Prostate gland (tissue), 2 donors: ENCODE measurements at regions not wholly inside any gene's neighbourhood (a gene's known extent, or its start where the extent isn't known, plus 50 kb on each side); places are given as distances from the start of the nearest gene placed in this dataset.

Source experiments
- DNase-seq: peaks from one replicate; pipeline ENCODE4 v3.0.0-alpha.2; 2019; ENCODE audit warnings: low spot score
- H3K27ac ChIP-seq, 2 donors: fragments of 200-600 bp; sonication (generic); 2 replicates each; pipeline ENCODE4 v1.5.1; 2017 to 2019
- H3K27me3 ChIP-seq: fragments of 200-600 bp; sonication (generic); replicated peaks from 2 replicates; pipeline ENCODE4 v1.5.1; 2019; ENCODE audit not compliant: insufficient read depth
- H3K36me3 ChIP-seq, 2 donors: fragments of 200-600 bp; sonication (generic); 1 replicate in 1 of 2; 2 replicates in 1 of 2; pipeline versions ENCODE4 v1.5.1 to v1.8.1; 2017 to 2019
- H3K4me1 ChIP-seq: fragments of 200-600 bp; sonication (generic); replicated peaks from 2 replicates; pipeline ENCODE4 v1.5.1; 2019
- H3K4me3 ChIP-seq, 2 donors: fragments of 200-600 bp; sonication (generic); 2 replicates each; pipeline ENCODE4 v1.5.1; 2017 to 2019
- H3K9me3 ChIP-seq: fragments of 200-600 bp; sonication (generic); 2 replicates; pipeline ENCODE4 v1.5.1; 2017
- POLR2A ChIP-seq: fragments of 450-650 bp; IDR thresholded peaks from one replicate; pipeline ENCODE4 v1.6.1; 2016; ENCODE audit warnings: antibody characterized with exemption, mild to moderate bottlenecking
- POLR2AphosphoS5 ChIP-seq: sonication (generic); formaldehyde crosslinking; IDR thresholded peaks from one replicate; pipeline ENCODE4 v1.6.1; 2017; ENCODE audit warnings: antibody characterized with exemption
- WGBS: methylation state at CpG from one replicate; pipeline ENCODE4 v1.1.5; 2018; 5-methylcytosine and 5-hydroxymethylcytosine counted together
- intact Hi-C: fragments of 100-400 bp; cut with DNase I; formaldehyde crosslinking; loops from one replicate; pipeline ENCODE4 v1.14.2; 2022
- TF ChIP-seq, protein P1 (sequence below), 4 experiments: fragments of 200-600 bp in 2 of 4; fragments of 450-650 bp in 2 of 4; sonication (generic) in 2 of 4; IDR thresholded peaks; 1 replicate in 3 of 4; 2 replicates in 1 of 4; pipeline ENCODE4 v1.5.1; 2016 to 2019; ENCODE audit warnings: antibody characterized with exemption in 4 of 4, mild to moderate bottlenecking in 2 of 4, moderate library complexity in 2 of 4

DNA sequence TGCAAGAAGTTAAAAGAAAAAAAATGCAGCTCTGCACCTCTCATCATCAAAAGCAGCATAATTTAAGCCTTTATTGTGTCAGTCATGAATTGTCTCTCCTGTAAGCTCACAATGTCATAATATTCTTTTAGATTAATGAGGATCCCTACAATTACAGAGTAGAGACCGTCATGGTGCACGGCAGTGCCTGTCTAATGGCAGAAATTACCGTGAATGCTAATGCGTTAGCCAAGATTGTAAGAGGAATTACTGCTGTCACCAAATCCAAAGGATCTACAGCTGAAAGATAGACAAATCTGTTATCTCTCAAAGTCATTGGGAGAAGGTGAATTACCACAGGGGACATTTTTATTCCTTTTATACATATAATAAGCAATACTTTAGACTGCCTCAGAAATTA, 631.6 kb upstream of the NRSN1 start:
- Histone ChIP-seq H3K4me3 (no peak overlapping the region), H3K4me1 (no peaks in the 10 kb centered on the region), H3K36me3 (no peaks in the 10 kb centered on the region), H3K9me3 (no peaks in the 10 kb centered on the region), H3K27me3 (no peaks in the 10 kb centered on the region), H3K27ac (no peak overlapping the region)
- DNase-seq: no peak
- no peak for TF ChIP-seq POLR2AphosphoS5
- TF ChIP-seq POLR2A: no peak
- TF ChIP-seq, protein P1, sequence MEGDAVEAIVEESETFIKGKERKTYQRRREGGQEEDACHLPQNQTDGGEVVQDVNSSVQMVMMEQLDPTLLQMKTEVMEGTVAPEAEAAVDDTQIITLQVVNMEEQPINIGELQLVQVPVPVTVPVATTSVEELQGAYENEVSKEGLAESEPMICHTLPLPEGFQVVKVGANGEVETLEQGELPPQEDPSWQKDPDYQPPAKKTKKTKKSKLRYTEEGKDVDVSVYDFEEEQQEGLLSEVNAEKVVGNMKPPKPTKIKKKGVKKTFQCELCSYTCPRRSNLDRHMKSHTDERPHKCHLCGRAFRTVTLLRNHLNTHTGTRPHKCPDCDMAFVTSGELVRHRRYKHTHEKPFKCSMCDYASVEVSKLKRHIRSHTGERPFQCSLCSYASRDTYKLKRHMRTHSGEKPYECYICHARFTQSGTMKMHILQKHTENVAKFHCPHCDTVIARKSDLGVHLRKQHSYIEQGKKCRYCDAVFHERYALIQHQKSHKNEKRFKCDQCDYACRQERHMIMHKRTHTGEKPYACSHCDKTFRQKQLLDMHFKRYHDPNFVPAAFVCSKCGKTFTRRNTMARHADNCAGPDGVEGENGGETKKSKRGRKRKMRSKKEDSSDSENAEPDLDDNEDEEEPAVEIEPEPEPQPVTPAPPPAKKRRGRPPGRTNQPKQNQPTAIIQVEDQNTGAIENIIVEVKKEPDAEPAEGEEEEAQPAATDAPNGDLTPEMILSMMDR (IDR thresholded peaks at IDR 0.05): no peak
- 96% methylated on average over 4 of the region's 4 CpGs for WGBS
- intact Hi-C loops: no loop called here

DNA sequence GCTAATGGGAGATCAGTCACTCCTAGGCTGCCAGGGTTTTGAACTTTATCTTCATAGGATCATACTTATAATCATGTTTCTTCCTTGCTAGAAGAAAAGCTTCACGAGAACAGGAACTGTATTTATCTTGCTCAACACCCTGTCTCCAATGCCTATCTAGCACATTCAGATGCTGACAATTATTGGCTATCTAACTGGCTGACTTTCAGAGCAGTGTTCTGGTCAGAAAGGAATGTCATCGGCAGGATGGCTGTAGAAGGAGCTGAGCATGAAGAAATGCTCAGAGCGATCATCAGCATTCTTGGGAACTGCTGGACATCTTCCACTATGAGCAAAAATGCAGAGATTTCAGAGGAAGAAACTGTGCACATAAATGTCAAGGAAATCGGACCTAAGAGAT, 628.0 kb upstream of the NRSN1 start:
- intact Hi-C loops: no loop called here
- TF ChIP-seq, protein P1 (IDR thresholded peaks at IDR 0.05): no peak
- no peak for TF ChIP-seq POLR2A
- TF ChIP-seq POLR2AphosphoS5: no peak
- Histone ChIP-seq H3K27me3 (no peaks in the 10 kb centered on the region), H3K27ac (no peak overlapping the region), H3K4me3 (no peak overlapping the region), H3K36me3 (no peaks in the 10 kb centered on the region), H3K9me3 (no peaks in the 10 kb centered on the region), H3K4me1 (no peaks in the 10 kb centered on the region)
- 44% methylated on average over 4 of the region's 4 CpGs for WGBS
- no peak for DNase-seq

DNA sequence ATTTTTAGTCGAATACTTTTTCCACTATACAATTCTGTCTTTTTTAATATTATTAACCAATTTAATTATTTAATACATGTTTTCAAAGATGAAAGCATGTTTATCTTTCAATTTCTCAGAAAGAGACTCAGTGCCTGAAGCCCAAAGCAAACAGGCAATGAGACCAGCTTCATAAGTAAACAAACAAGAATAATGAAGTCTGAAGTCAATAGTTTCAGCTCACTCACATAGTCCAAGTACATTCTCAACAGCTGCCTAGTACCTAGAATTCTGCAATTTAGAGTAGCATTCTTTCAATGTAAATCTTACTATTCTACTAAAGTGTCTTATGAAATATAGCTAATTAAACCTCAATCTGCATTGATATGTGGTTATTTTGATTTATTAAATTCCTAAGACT, 626.5 kb upstream of the NRSN1 start:
- no peak overlapping the region for H3K4me3 ChIP-seq
- no peak for DNase-seq
- H3K4me1 ChIP-seq: no peaks in the 10 kb centered on the region
- 78% methylated on average over 1 of the region's 1 CpG for WGBS
- no peak overlapping the region for H3K27ac ChIP-seq
- no peaks in the 10 kb centered on the region for H3K9me3 ChIP-seq
- intact Hi-C loops: no loop called here
- no peak for TF ChIP-seq POLR2A
- no peak for TF ChIP-seq POLR2AphosphoS5
- TF ChIP-seq, protein P1 (IDR thresholded peaks at IDR 0.05): no peak
- H3K36me3 ChIP-seq: no peaks in the 10 kb centered on the region
- H3K27me3 ChIP-seq: no peaks in the 10 kb centered on the region

DNA sequence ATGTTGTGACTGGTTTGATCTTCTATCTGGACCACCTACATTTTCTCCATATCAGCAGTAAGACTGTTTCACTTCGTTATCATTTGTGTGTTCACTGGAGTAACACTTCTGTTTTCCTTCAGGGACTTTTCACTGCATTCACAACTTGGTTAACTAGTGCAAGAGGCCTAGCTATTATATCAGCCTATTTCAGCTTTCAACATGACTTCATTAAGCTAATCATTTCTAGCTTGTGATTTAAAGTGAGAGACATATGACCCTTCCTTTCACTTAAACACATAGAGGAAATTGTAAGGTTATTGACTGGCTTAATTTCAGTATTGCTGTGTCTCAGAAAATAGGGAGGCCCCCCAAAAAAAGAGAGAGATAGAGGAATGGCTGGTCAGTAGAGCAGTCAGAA, 622.8 kb upstream of the NRSN1 start:
- no peak for DNase-seq
- no peaks in the 10 kb centered on the region for H3K4me1 ChIP-seq
- intact Hi-C loops: no loop called here
- TF ChIP-seq POLR2A (no peak), POLR2AphosphoS5 (no peak)
- TF ChIP-seq, protein P1 (IDR thresholded peaks at IDR 0.05): no peak
- no peaks in the 10 kb centered on the region for H3K27me3 ChIP-seq
- H3K4me3 ChIP-seq: no peak overlapping the region
- WGBS: 89% methylated on average over 1 of the region's 1 CpG
- H3K27ac ChIP-seq: no peak overlapping the region
- no peaks in the 10 kb centered on the region for H3K9me3 ChIP-seq
- no peaks in the 10 kb centered on the region for H3K36me3 ChIP-seq

DNA sequence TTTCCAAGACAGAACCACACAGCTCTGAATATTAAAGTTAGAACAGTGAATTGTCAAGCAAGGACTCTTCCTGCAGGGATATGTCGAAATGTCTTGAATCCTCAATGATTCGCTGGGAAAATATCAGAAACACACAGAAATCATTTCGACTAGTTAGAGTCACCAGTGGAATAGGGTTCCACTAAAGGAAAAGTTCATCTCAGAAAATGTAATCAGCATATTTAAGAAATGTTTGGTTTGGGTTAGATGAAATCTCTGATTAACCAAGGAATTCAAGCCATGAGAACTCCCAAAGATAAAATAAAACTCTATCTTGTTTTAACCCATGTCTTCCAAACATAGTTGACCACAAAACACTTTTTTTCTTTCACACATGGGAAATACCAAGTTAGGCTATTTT, 621.0 kb upstream of the NRSN1 start:
- DNase-seq: no peak
- no peak overlapping the region for H3K27ac ChIP-seq
- H3K36me3 ChIP-seq: no peaks in the 10 kb centered on the region
- WGBS: 97% methylated on average over 3 of the region's 3 CpGs
- no peaks in the 10 kb centered on the region for H3K4me1 ChIP-seq
- TF ChIP-seq, protein P1 (IDR thresholded peaks at IDR 0.05): no peak
- no peak for TF ChIP-seq POLR2AphosphoS5
- no peak for TF ChIP-seq POLR2A
- no peaks in the 10 kb centered on the region for H3K27me3 ChIP-seq
- H3K9me3 ChIP-seq: no peaks in the 10 kb centered on the region
- no peak overlapping the region for H3K4me3 ChIP-seq
- intact Hi-C loops: no loop called here
